Sigmoid colon (tissue), 4 donors: ENCODE measurements at regions not wholly inside any gene's neighbourhood (a gene's known extent, or its start where the extent isn't known, plus 50 kb on each side); places are given as distances from the start of the nearest gene placed in this dataset.

Experiments
- CTCF ChIP-seq, 4 experiments: fragments of 450-650 bp in 3 of 4; fragments of 200-600 bp in 1 of 4; IDR thresholded peaks; one replicate each; pipeline ENCODE4 v1.5.1; 2016 to 2019; ENCODE audit warnings: antibody characterized with exemption in 4 of 4, mild to moderate bottlenecking in 3 of 4, moderate library complexity in 2 of 4
- POLR2A ChIP-seq, 2 donors: fragments of 450-650 bp; IDR thresholded peaks; one replicate each; pipeline ENCODE4 v1.6.1; 2016; ENCODE audit warnings: antibody characterized with exemption in 2 of 2, mild to moderate bottlenecking in 2 of 2, moderate library complexity in 2 of 2
- POLR2AphosphoS5 ChIP-seq, 4 donors: sonication (generic); formaldehyde crosslinking; IDR thresholded peaks; one replicate each; pipeline ENCODE4 v1.6.1; 2017; ENCODE audit warnings: antibody characterized with exemption in 4 of 4

GRCh38 chr6:51466427-51466826 lies 621.0 kb downstream of the PKHD1 start:
- no peak for TF ChIP-seq CTCF (IDR thresholded peaks at IDR 0.05)
- no peak for TF ChIP-seq POLR2A (IDR thresholded peaks at IDR 0.05)
- TF ChIP-seq POLR2AphosphoS5 (IDR thresholded peaks at IDR 0.05), result no peak
